Activated T-cell treated with anti-CD3 and anti-CD28 coated beads, Interleukin-2, amount 50 U/mL, for 48 hours (primary cell): ENCODE measurements at regions not wholly inside any gene's neighbourhood (a gene's known extent, or its start where the extent isn't known, plus 50 kb on each side); places are given as distances from the start of the nearest gene placed in this dataset.

Source experiments
- DNase-seq, 2 experiments: peaks; one replicate each; pipeline ENCODE4 v3.0.0-alpha.2; 2020

GRCh38 chrX:138298268-138298667 lies 413.2 kb downstream of the FGF13 start:
- DNase-seq = no peak

GRCh38 chrX:138345801-138346200 lies 365.7 kb downstream of the FGF13 start:
- no peak for DNase-seq

- no peak for DNase-seq
Observed at GRCh38 chrX:138349351-138349750, 362.2 kb downstream of the FGF13 start.

GRCh38 chrX:138378876-138379275 lies 332.6 kb downstream of the FGF13 start:
- DNase-seq = no peak

- DNase-seq = no peak
Observed at GRCh38 chrX:138408101-138408500, 303.4 kb downstream of the FGF13 start.

GRCh38 chrX:138411048-138411447 lies 300.5 kb downstream of the FGF13 start:
- no peak for DNase-seq
